Pulmonary artery endothelial cell (primary cell): ENCODE measurements at regions not wholly inside any gene's neighbourhood (a gene's known extent, or its start where the extent isn't known, plus 50 kb on each side); places are given as distances from the start of the nearest gene placed in this dataset.
"Not testable (repeated sequence)": the region's sequence is repeated elsewhere in the genome, so short reads cannot be mapped to it uniquely, and the experiment has no call there.

ENCODE experiments used
- DNase-seq: peaks from one replicate; pipeline ENCODE4 v3.0.0-alpha.2; 2011; ENCODE audit warnings: low read depth, low spot score

DNA sequence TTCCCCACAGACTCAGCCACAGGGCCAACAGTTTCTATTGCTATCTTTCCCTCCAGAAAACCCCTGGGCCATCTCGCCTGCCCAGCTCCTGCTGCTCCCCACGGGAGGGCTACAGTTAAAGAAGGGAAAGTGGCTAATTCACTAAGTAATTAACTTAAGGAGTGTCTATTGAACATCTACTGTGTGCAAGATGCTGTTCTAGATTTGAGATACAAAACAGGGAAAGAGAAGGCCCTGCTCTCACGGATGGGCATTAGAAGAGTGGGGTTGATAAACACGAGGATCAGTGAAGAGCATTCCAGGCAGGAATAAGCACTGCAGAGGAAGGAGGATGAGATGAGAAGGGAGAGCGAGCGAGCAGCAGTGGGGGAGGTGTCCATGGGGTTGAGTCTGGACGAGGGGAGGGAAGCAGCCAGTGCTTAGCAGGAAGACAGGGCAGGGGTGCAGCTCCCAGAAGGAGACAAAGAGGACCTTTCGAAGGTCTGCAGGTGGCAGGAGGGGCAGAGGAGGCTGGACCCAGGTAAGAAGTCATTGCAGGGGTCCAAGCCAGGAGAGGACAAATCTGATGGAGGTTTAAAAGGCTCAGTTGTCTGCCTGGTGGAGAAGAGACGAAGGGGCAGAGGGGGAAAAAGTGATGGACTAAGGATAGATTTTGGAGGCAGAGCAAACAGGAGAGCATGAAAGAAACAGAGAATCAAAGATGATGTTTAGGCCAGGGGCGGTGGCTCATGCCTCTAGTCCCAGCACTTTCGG lies 64.7 kb downstream of the KLF15 start:
- DNase-seq = no peak

DNA sequence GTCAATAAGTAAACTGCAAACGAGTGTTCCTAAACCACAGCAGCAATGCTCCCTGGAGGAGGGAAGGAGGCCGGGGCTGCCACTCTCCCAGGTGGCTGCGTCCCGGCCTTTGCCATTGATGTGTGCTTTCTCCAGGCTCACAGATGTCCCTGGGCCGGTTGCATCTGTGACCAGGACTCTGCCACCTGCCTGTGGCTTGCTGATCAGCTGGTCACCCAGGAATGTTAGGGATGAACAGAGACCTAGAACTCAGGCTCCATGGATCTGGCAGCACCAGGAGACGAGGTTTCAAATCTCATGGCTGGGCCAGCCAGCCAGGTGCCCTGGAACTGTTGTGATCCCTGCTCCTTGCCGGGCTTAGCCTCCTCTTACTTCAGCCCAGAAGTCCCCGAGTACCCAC lies 65.7 kb downstream of the KLF15 start:
- no peak for DNase-seq

DNA sequence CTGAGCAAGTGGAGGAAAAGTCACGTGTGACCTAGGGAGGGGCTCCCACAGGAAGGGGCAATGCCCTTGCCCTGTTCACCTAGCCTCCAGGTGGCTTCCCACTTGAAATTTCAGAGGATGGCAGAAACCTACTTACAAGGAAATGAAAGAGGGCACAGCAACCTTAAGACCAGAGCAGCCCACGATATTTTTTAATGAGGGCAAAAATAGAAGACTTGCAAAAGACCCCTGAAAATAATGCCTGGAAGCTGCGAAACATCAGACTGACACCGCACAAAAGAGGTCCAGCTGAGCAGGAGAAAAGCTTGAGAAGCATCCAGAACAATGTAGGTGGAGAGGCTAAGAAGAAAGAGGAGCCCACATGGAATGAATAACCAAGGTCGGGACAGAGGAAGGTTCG lies 66.1 kb downstream of the KLF15 start:
- DNase-seq = no peak

DNA sequence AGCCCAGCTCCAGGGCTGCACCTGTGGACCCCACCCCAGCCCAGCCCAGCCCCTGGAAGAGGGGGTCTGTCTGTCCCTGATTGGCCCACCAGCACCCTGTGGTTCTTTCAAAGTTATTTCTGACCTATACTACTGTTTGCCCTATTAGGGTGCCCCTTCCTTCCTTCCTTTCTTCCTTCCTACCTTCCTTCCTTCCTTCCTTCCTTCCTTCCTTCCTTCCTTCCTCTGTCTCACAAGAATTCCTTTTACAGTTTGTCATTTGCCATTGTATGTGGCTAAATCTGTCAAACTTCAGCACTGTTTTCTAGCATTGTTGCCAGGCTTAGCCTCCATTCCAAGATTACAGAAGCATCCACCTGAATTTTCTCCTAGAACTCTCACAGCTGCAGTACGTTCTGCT lies 66.9 kb downstream of the KLF15 start:
- no peak for DNase-seq

DNA sequence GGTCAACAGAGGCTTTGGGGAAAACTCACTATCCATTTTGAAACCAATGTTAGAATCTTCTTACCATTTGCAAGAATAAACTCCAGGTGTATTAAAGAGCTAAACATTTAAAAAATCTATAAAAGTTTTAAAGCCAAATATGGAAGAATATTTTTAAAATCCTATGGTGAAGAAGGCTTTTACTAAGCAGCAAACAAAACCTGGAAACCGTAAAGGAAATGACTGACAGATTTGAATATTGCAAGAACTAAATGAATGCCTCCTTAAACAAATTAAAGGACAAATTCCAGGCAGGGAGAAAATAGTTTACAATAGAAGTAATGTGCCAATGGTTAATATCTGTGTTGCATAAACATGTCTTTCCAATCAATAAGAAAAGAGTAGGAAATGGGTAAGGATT lies 68.1 kb downstream of the KLF15 start:
- DNase-seq = no peak

DNA sequence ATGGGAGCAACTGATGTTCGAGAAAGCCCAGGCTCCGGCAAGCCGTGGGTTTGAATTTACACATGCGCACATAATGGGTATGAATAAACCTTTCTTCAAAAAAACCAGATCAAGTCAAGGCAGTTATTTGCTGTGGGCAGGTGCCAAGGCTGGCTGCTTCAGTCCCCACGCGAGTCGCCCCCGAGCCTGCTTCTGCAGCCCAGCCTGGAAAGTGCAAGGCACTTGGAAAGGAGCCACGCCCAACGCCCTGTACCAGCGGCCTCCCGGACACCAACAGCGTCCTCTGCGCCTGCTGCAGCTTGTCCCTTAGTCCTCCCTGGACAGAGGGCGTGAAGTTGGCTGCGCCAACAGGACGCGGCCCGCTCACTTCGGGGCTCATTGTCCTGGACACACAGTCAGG lies 68.9 kb downstream of the KLF15 start:
- no peak for DNase-seq

DNA sequence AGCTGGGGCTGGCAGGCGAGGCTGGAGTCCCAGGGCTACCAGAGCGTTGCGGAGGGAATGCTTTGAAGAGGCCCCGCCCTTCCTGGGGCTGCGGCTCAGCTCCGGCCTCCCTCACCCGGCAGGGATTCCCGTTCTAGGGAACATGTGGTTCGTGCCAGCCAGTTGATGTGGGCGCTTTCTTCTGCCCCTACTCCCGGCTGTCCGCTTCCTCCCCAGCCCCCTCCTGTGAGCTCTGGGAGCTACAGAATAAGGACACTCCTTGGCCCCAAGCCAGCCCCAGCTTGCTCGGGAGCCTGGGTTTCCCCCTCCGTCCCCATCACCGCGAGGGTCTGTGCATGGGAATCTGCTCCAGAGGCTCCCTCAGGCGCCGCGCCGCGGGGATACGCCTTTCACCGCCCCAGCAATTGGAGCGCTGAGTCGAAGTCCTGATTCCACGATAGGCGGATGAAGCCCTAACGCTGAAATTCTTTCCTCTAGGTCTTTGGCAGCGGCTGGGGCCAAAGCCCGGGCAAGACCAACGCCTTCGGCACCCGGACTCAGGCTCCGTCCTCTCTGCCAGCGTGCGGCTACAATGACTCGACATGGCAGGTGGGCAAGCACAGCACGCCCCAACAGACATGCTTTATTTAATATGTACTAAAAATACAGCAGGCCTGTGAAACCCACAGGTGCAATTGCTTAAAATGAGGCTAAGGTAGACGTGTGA lies 69.5 kb downstream of the KLF15 start:
- DNase-seq = no peak

DNA sequence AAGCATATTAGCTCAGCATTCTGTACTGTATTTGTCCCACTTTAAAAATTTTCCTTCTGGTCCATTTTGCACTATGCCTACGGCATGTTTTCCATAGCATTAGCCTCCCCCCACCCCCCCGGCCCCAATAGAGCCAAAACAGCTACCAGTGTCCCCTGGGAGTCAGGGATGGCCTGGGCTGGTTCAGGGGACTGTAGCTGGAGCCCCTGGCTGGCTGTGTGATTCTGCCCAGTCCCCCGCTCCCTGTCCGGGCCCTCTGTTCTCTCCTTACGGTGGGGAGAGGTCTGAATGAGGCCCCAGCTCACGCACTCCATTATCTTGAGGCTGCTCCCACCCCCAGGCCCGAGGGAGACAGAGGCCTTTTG lies 70.1 kb downstream of the KLF15 start:
- DNase-seq = no peak

DNA sequence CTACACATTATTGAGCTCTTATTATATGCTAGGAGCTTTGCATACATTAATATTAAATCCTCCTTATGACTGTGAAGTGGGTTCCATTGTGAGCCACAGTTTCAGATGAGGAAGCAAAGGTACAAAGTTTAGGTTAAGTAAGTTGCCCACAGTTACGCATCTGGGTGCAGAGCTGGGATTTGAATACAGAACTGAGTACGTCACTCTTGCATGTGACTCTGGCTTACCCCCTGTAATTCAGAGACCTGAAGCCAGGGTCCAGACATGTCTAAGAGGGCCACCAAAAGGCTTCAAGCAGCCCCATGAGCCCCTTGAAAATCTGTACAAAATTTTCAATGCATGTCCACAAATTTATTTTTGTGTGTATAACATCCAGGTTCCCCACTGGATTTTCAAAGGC lies 71.8 kb downstream of the KLF15 start:
- no peak for DNase-seq

DNA sequence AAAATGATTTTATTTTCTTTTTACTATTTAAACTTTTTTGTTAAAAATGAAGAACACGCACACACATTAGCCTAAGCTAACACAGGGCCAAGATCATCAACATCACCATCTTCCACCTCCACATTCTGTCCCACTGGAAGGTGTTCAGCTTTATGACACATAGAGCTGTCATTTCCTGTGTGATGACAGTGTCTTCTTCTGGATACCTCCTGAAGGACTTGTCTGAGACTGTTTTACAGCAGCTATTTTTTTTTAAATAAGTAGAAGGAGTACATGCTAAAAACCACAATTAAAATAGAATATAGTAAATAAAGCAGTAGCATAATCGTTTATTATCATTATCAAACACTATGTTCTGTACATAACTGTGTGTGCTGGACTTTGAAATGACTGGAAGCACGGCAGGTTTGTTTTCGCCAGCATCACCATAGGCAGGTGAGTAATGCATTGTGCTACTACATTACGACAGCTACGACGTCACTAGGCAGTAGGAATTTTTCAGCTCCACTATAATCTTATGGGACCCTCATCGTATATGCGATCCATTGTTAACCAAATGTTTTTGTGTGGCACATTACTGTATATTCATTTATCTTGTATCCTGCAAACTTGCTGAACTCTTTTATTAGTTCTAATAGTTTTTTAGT lies 72.8 kb downstream of the KLF15 start:
- DNase-seq = no peak

DNA sequence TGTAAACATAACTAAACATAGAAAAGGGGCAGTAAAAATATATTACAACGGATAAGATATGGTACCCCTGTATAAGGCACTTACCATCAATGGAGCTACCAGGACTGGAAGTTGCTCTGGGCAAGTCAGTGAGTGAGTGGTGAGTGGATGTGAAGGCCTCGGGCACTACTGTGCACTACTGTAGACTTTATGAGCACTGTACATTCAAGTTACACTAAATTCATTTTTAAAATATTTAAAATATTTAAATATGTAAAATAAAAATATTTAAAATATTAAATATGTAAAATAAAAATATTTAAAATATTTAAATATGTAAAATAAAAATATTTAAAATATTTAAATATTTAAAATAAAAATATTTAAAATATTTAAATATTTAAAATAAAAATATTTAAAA lies 73.6 kb downstream of the KLF15 start:
- DNase-seq = not testable (repeated sequence)

DNA sequence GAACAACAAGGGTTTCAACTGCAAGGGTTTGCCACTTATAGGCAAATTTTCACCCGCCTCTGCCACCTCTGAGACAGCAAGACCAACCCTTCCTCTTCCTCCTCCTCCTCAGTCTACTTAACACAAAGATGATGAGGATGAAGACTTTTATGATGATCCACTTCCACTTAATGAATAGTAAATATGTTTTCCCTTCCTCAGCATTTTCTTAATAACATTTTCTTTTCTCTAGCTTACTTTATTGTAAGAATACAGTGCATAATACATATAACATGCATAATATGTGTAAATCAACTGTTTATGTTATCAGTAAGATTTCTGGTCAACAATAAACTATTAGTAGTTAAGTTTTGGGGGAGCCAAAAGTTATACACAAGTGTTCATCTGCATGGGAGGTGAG lies 77.4 kb downstream of the KLF15 start:
- DNase-seq = no peak

DNA sequence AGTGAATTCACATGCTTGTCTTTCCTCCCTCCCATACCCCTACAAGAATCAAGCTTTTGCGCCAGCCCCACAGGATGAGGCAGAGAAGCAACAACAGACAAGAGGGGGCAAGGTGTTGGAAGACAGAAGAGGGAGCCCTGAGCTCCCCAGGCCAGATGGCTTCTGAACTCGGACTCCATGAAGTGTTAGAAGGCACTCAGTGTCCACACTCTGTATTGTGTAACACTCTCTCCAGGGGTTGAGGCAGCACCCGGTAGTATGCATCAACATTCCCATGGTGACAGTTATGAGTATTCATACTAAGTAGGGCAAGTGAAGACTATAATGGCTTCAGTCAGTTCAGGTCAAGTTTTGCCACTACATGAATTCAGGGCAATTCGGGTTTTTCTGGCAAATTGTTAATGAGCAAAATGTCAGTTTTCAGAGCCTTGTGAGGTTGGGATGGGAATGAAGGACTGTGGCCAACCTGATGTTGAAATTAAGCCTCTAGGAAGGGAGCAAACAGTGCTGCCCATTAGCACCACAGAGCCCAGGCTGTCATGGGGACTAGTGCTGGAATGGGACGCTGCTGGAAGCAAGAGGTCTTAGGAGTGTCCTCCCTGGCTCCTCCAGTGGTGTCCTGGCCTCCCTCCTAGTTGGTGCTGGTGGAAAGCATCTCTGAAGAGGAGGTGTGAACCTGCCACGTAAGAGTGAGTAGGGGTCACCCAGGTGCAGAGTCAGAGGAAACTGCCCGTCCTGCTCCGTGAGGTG lies 79.4 kb downstream of the KLF15 start:
- no peak for DNase-seq

DNA sequence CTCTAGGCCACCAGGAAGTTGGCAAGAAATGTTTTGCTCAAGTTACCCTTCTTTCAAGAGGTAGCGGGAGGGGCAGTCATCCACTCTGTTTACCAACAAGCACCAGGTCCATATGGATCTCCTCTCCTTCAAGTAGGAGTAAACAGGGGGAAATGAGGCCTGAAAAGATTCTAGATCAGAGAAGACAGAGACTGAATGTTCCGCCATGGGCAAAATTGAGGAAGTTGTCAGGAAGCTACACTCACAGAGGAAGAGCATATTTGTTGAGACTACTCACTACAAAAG lies 81.6 kb downstream of the KLF15 start:
- DNase-seq = no peak

DNA sequence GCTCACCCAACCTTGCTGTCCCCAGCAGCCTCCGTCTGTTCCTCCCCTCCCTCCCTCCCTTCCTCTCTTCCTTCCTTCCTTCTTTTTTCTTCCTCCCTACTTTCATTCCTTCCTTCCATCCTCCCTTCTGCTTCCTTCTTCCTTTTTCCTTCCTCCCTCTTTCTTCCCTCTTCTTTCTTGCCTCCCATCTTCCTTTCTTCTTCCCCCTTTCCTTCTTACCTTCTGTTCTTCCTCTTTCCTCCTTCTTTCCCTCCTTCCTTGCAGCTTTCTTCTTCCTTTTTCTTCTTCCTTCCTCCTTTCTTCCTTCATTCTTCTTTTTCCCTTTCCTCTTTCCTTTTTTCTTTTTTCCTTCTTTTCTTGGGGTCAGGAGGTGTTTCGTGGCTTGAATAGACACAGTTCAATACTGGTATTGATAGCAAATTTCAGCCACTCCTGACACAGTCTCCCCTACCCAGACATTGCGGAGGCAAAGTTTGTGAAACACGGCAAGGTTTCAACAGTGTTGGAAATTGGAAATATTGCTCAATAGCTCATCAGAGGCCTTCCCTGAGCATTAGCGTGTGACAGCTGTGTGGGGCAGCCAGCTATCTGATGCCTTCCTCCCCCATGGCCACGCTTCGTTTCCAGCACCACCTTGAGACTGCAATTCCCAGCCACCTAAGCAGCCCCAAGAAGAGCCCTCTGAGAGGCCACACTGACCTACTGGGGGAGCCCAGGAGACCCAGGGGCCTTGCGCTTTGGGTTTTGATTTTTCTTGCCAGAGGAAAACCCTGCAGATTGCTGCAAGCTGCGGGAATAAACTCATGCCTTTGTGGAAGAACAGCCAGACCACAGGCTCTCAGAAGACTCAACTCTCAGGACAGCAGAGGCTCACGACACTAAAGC lies 82.2 kb downstream of the KLF15 start:
- DNase-seq = no peak

DNA sequence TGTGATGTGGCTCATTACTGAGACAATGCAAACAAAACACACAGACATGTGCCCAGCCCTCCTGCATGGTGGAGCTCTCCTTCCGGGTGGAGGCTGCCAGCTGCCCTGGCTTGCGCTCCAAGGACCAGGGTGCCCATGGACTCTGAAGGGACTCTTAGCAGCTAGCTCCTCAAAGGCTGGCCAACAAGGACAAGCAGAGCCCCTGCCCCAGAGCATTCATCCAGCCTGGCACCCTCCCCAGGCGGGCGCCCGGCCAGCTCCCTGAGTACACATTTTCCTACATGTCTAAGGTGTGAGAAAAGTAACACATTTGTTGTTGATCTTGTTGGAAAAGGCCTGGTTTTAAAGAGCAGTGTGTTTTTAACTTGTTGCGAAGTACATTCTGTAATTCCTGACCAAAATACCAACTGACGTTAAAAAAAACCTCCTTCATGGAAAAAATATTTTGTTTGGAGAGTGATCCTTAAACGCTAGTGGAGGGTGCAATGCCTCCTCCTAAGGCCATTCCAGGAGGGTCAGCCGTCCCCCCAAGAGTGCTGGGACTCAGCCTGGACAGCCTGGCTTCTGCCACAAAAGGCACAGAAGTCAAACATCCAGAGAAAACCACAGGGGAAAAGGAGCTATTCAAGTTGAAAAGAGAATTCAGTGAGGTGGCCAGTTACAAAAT lies 86.9 kb downstream of the KLF15 start:
- DNase-seq = no peak

DNA sequence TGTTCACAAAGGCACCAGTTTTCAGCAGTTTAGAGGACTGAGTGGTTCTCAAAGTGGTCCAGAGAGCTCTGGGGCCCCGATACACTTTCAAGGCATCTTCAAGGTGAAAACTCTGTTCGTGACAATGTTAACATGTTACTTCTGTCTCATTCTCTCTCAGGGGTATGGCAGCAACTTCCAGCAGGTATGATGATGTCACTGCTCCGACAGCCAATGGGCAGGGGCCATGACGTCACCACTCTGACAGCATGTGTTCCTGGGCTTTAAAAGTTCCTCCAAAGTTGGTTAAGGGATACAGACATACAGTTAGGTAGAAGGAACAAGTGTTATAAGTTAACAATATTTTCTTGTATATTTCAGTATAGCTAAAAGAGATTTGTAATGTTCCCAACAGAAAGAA lies 87.9 kb downstream of the KLF15 start:
- DNase-seq = no peak

DNA sequence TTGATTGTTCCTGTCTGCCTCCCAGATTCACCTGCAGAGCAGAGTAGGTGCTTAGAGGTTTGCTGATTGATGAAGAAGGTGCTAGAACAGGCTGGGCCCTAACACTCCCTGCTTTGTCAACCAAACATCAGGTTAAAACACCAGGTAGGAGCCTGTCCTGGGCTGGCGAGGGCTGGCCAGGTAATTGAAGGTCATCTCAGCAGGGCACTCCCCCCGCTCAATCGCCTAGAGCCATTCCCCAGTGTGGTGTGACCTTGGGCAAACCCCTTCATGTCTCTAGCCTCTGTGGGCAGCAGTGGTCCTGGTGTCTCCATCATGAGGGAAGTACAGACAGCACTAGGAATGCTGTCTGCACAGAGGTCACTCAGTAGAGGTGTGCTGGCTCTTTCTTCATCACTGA lies 88.3 kb downstream of the KLF15 start:
- DNase-seq = no peak

DNA sequence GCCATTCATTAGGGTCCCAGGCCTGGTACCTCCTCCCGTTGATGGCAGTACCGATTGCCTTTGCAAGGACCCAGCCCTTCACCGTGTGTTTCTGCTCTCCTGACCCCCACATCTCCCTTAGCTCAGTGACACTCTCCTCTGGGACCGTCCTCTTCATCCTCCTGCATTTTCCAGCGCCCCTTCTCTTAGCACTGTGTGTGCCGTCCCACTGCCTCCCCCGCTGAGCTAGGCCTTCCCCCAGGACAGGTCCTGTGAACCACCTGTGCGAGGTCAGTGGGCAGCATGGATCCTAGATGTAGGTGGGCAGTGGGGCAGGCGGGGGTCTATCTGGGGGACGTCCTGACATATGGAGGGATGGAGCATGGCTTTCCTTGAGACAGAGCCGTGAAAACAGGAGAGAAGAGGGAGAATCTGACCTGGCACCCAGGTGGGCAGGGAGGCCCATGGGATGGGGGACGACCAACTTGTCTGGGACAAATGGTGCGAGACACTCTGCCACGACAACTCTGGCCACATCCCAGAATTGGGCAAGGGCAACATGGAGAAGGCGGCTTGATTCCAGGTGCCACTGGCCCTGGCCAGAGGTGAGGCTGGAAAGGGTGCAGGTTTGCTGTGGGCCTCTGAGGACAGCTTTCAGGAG lies 87.7 kb upstream of the ALDH1L1 start:
- DNase-seq = no peak
